GM19455 (cell line): ENCODE measurements at regions not wholly inside any gene's neighbourhood (a gene's known extent, or its start where the extent isn't known, plus 50 kb on each side); places are given as distances from the start of the nearest gene placed in this dataset.

Source experiments
- ATAC-seq: cut with Tn5 transposase; IDR thresholded peaks from one replicate; pipeline ENCODE4 v1.9.1; 2021; ENCODE audit not compliant: unreplicated experiment

- no peak for ATAC-seq
These were observed 186.0 kb downstream of the MID1IP1 start for GRCh38 chrX:38987198-38987651.

DNA sequence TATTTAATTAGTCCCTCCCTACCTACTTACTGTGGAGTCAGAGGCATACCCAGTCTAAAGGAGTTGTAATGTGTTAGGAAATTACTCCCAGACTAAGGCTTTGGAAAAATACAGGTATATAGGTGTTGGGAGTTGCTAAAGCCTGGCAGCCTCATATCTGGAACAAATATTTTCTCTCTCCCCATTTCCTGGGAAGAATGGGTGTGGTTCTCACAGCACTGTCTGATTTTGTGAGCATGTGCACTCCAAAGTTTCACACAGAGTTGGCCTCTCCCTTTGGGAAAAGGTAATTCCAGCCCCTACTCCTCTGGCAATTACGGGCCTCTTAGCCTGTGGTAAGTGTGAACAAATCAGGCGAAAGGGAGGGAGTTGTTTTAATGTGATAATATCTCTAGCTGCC, 187.0 kb downstream of the MID1IP1 start:
- ATAC-seq = no peak

- ATAC-seq = no peak
These were observed 187.8 kb downstream of the MID1IP1 start for GRCh38 chrX:38989076-38989475.

- no peak for ATAC-seq
These were observed 190.6 kb downstream of the MID1IP1 start for GRCh38 chrX:38991656-38992440.

- ATAC-seq = no peak
These were observed 191.3 kb downstream of the MID1IP1 start for GRCh38 chrX:38992441-38993096.

- ATAC-seq = no peak
These were observed 192.2 kb downstream of the MID1IP1 start for GRCh38 chrX:38993500-38993899.

GRCh38 chrX:38999099-38999498, 197.8 kb downstream of the MID1IP1 start:
- no peak for ATAC-seq

DNA sequence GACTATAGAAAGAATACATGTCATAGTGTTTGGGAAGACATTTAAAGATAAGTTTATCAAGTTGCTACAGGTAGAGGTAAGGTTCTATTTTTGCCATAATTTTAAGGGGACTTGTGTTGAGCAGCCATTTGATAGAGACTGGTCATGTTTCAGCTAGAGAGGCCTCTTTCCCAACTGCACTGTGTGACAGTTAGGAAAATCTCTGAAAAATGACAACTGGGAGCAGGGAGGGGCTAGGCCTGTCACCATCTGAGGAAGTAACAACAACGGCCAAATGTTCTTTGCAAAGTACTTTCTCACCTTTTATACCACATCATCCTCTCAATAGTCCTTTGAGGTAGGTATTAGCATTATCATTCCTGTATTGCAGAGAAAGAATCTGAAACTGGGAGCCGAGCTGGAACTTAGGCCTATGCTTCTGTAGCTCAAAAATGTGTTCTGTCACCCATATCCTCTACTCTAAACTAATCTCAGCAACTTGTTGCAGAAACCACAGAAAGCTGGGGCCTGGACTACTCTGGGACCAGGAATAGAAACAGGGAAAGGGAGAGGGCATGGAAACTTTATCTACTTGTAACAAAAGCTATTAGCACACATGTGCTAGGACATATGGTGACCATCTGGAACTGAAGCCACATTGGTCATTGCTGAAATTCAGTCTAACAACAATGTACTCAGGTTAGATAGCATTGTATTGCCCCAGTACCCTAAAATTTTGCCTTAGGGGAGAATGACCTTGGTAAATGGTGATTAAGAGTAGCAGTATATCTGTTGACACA, 198.9 kb downstream of the MID1IP1 start:
- ATAC-seq = no peak

DNA sequence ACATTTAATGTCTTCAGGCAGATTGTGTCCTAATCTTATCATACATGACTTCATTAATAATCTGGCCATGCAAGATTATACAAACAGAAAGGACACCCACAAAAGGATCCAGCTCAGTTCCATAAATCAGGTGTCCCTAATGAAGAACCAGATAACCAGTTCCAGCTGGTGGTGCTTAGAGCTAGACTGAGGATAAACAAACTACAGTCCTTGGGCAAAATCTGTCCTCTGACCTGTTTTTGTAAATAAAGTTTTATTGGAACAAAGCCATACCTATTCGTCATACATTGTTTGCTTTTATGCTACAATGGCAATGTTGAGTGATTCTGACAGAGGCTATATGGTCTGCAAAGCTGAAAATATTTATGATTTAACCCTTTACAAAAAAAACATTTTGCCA, 199.5 kb downstream of the MID1IP1 start:
- ATAC-seq = no peak

GRCh38 chrX:39002466-39002865, 201.2 kb downstream of the MID1IP1 start:
- no peak for ATAC-seq

GRCh38 chrX:39008549-39008948, 207.3 kb downstream of the MID1IP1 start:
- ATAC-seq = no peak

DNA sequence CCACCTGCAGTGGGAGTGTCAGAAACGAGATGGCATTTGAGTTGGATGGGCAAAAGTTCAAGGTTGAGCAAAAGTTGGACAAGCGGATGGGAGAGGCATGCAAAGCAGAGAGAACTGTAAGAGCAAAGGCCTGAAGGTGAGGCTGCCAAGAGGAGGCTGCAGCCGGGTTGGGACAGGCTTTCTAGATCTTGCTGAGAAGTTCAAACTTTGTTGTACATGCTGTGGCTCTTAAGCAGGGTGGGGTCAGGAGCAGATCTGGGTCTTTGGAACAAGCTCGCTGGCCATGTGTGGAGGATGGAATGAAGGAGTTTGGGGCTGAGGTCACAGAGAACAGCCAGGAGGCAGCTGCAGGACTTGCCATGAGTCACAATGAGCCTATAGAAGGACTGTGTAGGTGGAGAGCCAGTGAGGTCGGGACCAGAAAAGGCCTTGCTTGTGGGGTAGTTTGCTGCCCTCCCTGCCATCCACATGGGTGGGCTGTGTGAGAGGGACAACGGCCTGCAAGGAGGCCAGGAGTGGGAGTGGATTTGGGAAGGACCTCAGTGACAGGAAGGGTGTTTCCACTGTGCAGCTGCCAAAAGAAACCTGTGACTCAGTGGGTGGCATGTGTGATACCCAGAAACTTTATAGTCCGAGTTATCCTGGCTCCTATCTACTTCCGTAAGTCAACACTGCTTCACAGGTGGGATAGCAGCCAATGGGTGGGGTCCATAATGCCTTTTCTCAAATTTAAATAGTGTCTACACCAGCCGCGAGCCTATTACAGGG, 210.4 kb downstream of the MID1IP1 start:
- ATAC-seq = no peak

DNA sequence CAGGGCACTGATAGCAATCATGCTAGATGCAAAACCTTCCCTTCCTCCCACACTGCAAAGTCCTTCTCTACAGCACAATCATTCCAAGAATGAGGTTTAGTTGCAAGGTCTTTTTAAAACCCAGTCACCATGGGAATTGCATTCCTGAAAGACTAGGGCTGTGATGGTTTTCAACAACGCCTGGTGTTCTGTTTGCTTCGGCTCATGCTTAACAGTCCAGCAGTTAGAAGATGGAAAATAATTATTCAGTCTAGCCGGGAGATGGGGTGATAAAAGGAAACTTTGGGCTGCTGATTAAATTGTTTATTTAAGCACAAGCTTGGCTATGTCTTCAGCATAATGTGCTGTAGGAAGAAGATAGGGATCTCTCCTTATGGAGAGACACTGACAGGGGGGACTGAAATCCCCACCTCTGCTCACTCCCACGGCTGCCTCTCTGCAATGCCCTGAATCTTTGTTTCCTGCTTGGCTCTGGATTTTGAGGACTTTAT, 211.4 kb downstream of the MID1IP1 start:
- no peak for ATAC-seq

GRCh38 chrX:39016556-39016955, 215.3 kb downstream of the MID1IP1 start:
- no peak for ATAC-seq

GRCh38 chrX:39017077-39017476, 215.8 kb downstream of the MID1IP1 start:
- ATAC-seq = no peak

- no peak for ATAC-seq
These were observed 216.5 kb downstream of the MID1IP1 start for GRCh38 chrX:39017716-39018115.

DNA sequence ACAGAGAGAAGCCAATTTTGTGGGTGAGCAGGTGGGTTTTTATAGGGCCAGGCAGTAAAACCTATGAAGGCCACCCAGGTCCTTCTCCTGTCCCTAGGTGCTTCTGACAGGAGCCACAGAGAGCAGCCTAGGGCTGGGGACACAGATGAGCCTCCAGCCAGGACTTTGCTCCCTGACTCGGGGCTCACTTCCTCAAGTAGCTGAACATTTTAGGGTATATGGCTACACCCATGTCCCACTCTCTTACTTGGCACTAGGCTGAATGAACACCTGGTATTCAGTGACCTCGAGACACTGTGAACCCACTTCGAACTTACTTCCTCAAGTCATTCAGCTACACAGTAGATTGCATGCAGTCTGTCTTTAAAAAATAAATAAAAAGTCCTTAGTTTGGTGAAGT, 217.3 kb downstream of the MID1IP1 start:
- no peak for ATAC-seq

DNA sequence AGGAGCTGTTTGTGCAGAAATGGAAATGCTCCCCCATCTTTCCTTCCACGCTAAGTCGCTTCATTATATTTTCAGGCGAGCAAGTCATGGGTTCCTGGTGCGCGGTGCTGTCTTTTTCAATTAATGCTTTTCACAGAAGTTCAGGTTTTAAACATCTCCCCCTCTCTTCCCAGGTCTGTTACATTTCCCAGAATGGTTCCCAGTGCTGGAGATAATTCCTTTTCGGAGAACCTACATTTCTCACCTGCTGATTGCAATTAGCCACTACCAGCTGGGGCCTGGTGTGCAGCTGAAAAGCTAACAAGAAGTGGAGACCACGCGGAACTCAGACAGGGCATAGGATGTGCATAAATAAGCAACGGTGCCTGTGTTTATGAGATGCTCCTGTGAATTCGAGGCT, 217.8 kb downstream of the MID1IP1 start:
- ATAC-seq = no peak

DNA sequence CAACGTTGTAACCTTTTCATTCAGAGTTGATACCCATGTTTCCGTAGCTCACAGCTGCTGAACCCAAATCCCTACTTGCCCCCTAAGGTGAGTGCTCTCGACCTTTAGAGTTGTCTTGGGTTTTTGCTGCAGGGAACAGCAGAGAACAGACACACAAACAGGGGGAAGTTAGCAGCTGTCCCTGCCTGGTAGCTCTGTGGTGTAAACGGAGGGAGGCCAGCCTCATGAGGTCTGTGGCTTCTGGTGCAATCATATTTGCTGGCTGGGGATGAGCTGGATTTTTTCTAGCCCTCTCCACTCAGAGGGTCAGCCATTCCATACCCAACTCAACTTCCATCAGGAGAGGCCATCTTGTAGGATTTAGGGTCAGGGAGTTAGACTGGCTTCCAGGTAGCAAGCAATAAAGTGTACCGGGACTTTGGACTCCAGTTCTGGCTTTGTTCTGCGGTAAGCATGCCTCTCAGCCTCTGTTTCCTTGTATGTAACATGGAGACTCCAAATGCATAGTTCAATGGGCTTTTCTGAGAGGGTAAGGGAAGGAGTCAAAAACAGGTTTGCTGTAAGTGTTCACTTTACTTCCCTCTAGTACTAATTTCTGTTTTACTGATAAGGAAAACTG, 218.9 kb downstream of the MID1IP1 start:
- no peak for ATAC-seq

DNA sequence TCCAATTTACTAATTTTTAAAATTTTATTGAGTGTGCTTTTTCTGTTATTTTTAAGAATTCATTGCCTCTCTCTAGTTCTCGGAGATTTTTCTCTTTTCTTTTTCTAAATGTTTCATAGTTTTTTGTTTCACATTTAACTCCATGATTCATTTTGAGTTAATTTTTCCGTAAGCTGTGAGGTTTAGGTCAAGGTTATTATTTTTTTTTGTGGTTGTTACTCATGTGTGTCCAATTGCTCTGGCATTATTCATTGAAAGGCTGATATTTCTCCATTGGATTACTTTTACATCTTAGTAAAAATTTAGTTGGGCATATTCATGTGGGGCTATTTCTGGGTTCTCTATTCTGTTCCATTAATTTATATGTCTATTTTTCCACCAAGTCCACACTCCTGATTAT, 220.8 kb downstream of the MID1IP1 start:
- no peak for ATAC-seq
